Lower leg skin (tissue), 4 donors: ENCODE measurements at regions not wholly inside any gene's neighbourhood (a gene's known extent, or its start where the extent isn't known, plus 50 kb on each side); places are given as distances from the start of the nearest gene placed in this dataset.

Experiments used
- DNase-seq, 2 donors: peaks; one replicate each; pipeline ENCODE4 v3.0.0-alpha.2; 2019; ENCODE audit warnings: low spot score in 2 of 2
- H3K4me3 ChIP-seq: fragments of 200-600 bp; sonication (generic); 2 replicates; pipeline ENCODE4 v1.5.1; 2017; ENCODE audit warnings: mild to moderate bottlenecking, low read depth; ENCODE audit not compliant: poor library complexity, severe bottlenecking
- CTCF ChIP-seq, 3 donors: fragments of 450-650 bp; IDR thresholded peaks; one replicate each; pipeline ENCODE4 v1.5.1; 2016; ENCODE audit warnings: antibody characterized with exemption in 3 of 3, mild to moderate bottlenecking in 3 of 3, moderate library complexity in 2 of 3
- POLR2A ChIP-seq, 2 donors: fragments of 450-650 bp; IDR thresholded peaks; one replicate each; pipeline ENCODE4 v1.6.1; 2016 to 2017; ENCODE audit warnings: antibody characterized with exemption in 2 of 2, mild to moderate bottlenecking in 1 of 2, moderate library complexity in 1 of 2
- WGBS, 2 donors: methylation state at CpG; one replicate each; pipeline ENCODE4 v1.1.5; 2018; 5-methylcytosine and 5-hydroxymethylcytosine counted together
- intact Hi-C: fragments of 100-400 bp; cut with DNase I; formaldehyde crosslinking; loops from one replicate; pipeline ENCODE4 v1.15.0; 2023; ENCODE audit warnings: low total_unique reads

DNA sequence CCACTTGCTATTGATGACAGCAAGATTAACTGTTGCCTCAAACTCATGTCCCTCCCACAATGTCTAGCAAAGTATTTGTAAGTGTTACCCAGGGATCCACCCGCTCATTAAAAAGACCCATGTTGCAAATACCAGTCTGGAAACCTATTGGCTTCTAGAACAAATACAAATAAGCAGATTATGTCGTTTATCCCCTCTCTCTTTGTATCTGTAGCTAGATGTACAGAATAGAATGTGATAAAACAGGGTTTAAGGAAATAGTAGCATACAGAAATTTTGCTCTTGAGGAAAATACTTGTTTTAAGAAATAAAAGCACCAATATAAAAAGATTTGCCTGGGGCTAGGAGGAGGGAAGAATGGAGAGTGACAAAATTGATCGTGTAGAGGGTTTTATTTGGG, 142.7 kb upstream of the ZIC3 start:
- H3K4me3 ChIP-seq = no peak overlapping the region
- intact Hi-C loops = no loop called here
- DNase-seq = no peak
- no peak for TF ChIP-seq CTCF (IDR thresholded peaks at IDR 0.05)
- TF ChIP-seq POLR2A (IDR thresholded peaks at IDR 0.05) = no peak
- WGBS, 2 donors = 18 to 20% methylated on average over 3 of the region's 3 CpGs

DNA sequence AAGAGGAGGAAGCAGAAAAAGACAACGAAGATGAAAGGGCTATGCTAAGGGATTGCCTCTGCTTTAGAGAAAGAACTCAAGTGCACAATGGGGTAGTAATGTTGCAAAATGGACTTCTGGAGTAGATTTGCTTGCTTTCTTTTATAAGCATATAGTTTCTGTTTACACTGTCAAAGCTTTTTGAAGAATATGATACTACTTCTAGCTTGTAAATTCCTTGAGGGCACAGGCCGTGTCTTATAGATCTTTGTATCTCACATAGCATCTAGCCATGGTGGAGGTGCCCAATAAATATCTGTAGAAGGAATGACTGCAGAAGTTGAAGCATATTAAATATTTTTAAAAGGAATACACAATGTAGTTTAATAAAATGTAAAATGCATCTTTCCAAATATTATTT, 147.8 kb upstream of the ZIC3 start:
- TF ChIP-seq POLR2A (IDR thresholded peaks at IDR 0.05) (no peak), CTCF (IDR thresholded peaks at IDR 0.05) (no peak)
- no peak for DNase-seq
- no peak overlapping the region for H3K4me3 ChIP-seq
- 63 to 71% methylated on average over 2 of the region's 2 CpGs for WGBS, 2 donors
- intact Hi-C loops = no loop called here

- no peak for TF ChIP-seq CTCF (IDR thresholded peaks at IDR 0.05)
- no peak for TF ChIP-seq POLR2A (IDR thresholded peaks at IDR 0.05)
- DNase-seq = no peak
- 41 to 53% methylated on average over 3 of the region's 3 CpGs for WGBS, 2 donors
- H3K4me3 ChIP-seq = no peak overlapping the region
- intact Hi-C loops = no loop called here
Observed at GRCh38 chrX:137413190-137413589, 152.7 kb upstream of the ZIC3 start.

DNA sequence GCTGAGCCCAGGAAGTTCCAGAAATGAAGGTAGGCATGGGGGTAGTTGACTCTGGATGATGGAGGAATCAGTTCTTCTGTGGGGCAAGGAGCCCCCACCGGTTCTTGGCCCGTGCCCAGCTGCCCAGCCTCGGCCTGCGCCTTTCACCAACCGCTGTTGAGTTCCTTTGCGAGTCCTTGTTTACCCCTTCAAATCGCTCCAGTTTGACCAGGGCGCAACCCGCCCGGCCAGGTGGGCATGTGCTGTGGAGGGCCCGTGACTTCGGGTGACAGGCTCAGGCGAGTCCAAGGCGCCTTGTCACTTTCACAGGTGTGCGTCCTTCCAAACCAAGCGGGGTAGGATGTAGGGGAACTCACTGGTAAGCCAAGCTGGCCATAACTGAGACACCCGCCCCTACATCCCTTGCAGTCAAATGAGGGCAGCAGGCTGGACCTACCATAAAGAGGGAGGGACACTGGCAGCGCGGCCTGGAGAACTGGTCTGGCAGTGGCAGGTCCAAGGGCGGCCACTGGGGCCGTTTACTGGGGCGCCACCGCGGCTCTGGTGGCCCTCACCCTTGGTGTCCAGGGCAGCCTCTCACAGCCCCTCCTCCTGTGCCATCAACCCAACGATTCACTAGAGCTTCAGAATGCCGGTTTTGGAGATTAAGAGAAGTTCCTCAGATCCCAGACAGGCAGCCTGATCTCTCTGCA, 160.3 kb upstream of the ZIC3 start:
- no peak overlapping the region for H3K4me3 ChIP-seq
- intact Hi-C loops = no loop called here
- no peak for DNase-seq
- TF ChIP-seq CTCF (IDR thresholded peaks at IDR 0.05) = no peak
- no peak for TF ChIP-seq POLR2A (IDR thresholded peaks at IDR 0.05)
- 82 to 89% methylated on average over 2 to 26 of the region's 26 CpGs for WGBS, 2 donors

GRCh38 chrX:137401092-137401491, 164.8 kb upstream of the ZIC3 start:
- 46 to 82% methylated on average over 2 to 4 of the region's 4 CpGs for WGBS, 2 donors
- H3K4me3 ChIP-seq = no peak overlapping the region
- no peak for DNase-seq
- TF ChIP-seq CTCF (IDR thresholded peaks at IDR 0.05) = no peak
- no peak for TF ChIP-seq POLR2A (IDR thresholded peaks at IDR 0.05)
- intact Hi-C loops = no loop called here

GRCh38 chrX:137387646-137388045, 178.3 kb upstream of the ZIC3 start:
- 81 to 90% methylated on average over 2 of the region's 2 CpGs for WGBS, 2 donors
- DNase-seq = no peak
- H3K4me3 ChIP-seq = no peak overlapping the region
- TF ChIP-seq POLR2A (IDR thresholded peaks at IDR 0.05) = no peak
- no peak for TF ChIP-seq CTCF (IDR thresholded peaks at IDR 0.05)
- intact Hi-C loops = no loop called here
